Neural progenitor cell (in vitro differentiated cells): ENCODE measurements at regions not wholly inside any gene's neighbourhood (a gene's known extent, or its start where the extent isn't known, plus 50 kb on each side); places are given as distances from the start of the nearest gene placed in this dataset.

Experiments used
- DNase-seq: peaks from one replicate; pipeline ENCODE4 v3.0.0-alpha.2; 2016; ENCODE audit warnings: low spot score
- H2AFZ ChIP-seq: fragments of 200-600 bp; sonication (generic); replicated peaks from 2 replicates; pipeline ENCODE4 v1.6.1; 2016; ENCODE audit warnings: antibody characterized with exemption
- H3F3A ChIP-seq: fragments of 200-600 bp; sonication (generic); 2 replicates; pipeline ENCODE4 v1.6.1; 2016; ENCODE audit warnings: antibody characterized with exemption, low read depth
- H3K27ac ChIP-seq: fragments of 200-600 bp; sonication (generic); 2 replicates; pipeline ENCODE4 v1.5.1; 2016; ENCODE audit warnings: mild to moderate bottlenecking
- H3K27me3 ChIP-seq: fragments of 200-600 bp; sonication (generic); 2 replicates; pipeline ENCODE4 v1.6.1; 2016; ENCODE audit warnings: mild to moderate bottlenecking, moderate library complexity
- H3K36me3 ChIP-seq: fragments of 200-600 bp; sonication (generic); 2 replicates; pipeline ENCODE4 v1.5.1; 2016
- H3K4me1 ChIP-seq: fragments of 200-600 bp; sonication (generic); 2 replicates; pipeline ENCODE4 v1.6.1; 2016; ENCODE audit warnings: mixed run types
- H3K4me2 ChIP-seq: fragments of 200-600 bp; sonication (generic); 2 replicates; pipeline ENCODE4 v1.6.1; 2016
- H3K4me3 ChIP-seq: fragments of 200-600 bp; sonication (generic); 2 replicates; pipeline ENCODE4 v1.5.1; 2016
- H3K79me2 ChIP-seq: fragments of 200-600 bp; sonication (generic); 2 replicates; pipeline ENCODE4 v1.6.1; 2016; ENCODE audit warnings: low read depth
- H3K9ac ChIP-seq: fragments of 200-600 bp; sonication (generic); 2 replicates; pipeline ENCODE4 v1.6.1; 2016
- H3K9me3 ChIP-seq: fragments of 200-600 bp; sonication (generic); 2 replicates; pipeline ENCODE4 v1.5.1; 2016; ENCODE audit warnings: low read depth
- H4K20me1 ChIP-seq: fragments of 200-600 bp; sonication (generic); 2 replicates; pipeline ENCODE4 v1.6.1; 2016; ENCODE audit warnings: low read depth
- H3K27ac Mint-ChIP-seq: 3 replicates; pipeline ENCODE4 v1.8.0; 2021; ENCODE audit warnings: mixed read lengths
- H3K27me3 Mint-ChIP-seq: 2 replicates; pipeline ENCODE4 v1.8.0; 2022; ENCODE audit warnings: low read depth, mild to moderate bottlenecking, inconsistent platforms, moderate library complexity, mixed read lengths; ENCODE audit not compliant: insufficient read depth
- H3K36me3 Mint-ChIP-seq: 3 replicates; pipeline ENCODE4 v1.8.0; 2021; ENCODE audit warnings: mixed read lengths
- H3K4me1 Mint-ChIP-seq: 3 replicates; pipeline ENCODE4 v1.8.0; 2021; ENCODE audit warnings: mixed read lengths
- H3K4me3 Mint-ChIP-seq: 3 replicates; pipeline ENCODE4 v1.8.0; 2021; ENCODE audit warnings: mild to moderate bottlenecking, moderate library complexity, mixed read lengths
- H3K9me3 Mint-ChIP-seq: 3 replicates; pipeline ENCODE4 v1.8.0; 2020; ENCODE audit warnings: mixed read lengths
- EZH2 ChIP-seq: fragments of 200-600 bp; sonication (generic); IDR thresholded peaks from 2 replicates; pipeline ENCODE4 v1.6.1; 2017; ENCODE audit warnings: antibody characterized with exemption, mild to moderate bottlenecking, moderate library complexity
- EZH2phosphoT487 ChIP-seq: fragments of 200-600 bp; sonication (generic); IDR thresholded peaks from 2 replicates; pipeline ENCODE4 v1.6.1; 2017; ENCODE audit warnings: antibody characterized with exemption
- TF ChIP-seq, protein P1 (sequence below): fragments of 200-600 bp; sonication (generic); IDR thresholded peaks from 2 replicates; pipeline ENCODE4 v1.5.1; 2017; ENCODE audit warnings: antibody characterized with exemption, mild to moderate bottlenecking

DNA sequence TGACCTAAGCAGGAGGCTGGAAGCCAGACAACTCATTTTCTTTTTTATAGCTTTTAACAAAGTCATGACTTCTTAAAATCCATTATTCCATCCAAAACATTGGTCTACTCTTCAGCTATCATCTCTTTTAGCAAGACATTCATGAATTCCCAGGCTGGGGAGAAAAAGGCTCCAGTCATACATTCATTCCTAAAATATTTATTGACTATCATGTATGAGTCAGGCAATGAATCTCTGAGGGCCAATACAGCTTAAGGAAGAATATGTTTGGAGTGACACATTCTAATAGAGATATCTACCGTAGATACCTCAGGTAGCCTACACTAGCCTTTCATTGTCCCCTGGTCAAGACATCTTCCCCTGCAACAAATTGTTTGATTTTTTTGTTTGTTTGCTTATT is 196.4 kb upstream of the NANOGP8 start:
- H3K27ac Mint-ChIP-seq = no peak overlapping the region
- TF ChIP-seq, protein P1, sequence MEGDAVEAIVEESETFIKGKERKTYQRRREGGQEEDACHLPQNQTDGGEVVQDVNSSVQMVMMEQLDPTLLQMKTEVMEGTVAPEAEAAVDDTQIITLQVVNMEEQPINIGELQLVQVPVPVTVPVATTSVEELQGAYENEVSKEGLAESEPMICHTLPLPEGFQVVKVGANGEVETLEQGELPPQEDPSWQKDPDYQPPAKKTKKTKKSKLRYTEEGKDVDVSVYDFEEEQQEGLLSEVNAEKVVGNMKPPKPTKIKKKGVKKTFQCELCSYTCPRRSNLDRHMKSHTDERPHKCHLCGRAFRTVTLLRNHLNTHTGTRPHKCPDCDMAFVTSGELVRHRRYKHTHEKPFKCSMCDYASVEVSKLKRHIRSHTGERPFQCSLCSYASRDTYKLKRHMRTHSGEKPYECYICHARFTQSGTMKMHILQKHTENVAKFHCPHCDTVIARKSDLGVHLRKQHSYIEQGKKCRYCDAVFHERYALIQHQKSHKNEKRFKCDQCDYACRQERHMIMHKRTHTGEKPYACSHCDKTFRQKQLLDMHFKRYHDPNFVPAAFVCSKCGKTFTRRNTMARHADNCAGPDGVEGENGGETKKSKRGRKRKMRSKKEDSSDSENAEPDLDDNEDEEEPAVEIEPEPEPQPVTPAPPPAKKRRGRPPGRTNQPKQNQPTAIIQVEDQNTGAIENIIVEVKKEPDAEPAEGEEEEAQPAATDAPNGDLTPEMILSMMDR = no peak
- TF ChIP-seq EZH2 = no peak
- TF ChIP-seq EZH2phosphoT487 = no peak

DNA sequence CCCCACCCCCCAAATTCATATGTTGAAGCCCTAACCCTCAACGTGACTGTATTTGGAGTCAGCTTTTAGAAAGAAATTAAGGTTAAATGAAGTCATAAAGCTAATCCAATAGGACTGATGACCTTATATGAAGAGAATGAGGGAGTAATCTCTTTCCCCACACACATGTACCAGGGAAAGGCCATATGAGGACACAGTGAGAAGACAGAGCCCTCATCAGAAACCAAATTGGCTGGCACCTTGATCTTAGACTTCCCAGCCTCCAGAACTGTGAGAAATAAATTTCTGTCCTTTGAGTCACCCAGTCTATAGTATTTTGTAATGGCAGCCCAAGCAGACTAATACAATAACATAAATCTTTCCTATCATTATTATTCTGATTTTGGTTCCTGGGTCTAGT is 194.7 kb upstream of the NANOGP8 start:
- no peaks in the 10 kb centered on the region for H3K36me3 Mint-ChIP-seq

More for the DNA sequence above, 196.4 kb upstream of the NANOGP8 start:
- Mint-ChIP-seq H3K27me3 (no peaks in the 10 kb centered on the region), H3K4me3 (no peak overlapping the region), H3K36me3 (no peaks in the 10 kb centered on the region), H3K9me3 (peaks cover 24% of the 10 kb centered on the region), H3K4me1 (no peaks in the 10 kb centered on the region)
- Histone ChIP-seq H3F3A (no peaks in the 10 kb centered on the region), H3K27me3 (no peaks in the 10 kb centered on the region), H3K9me3 (no peaks in the 10 kb centered on the region), H3K4me1 (no peaks in the 10 kb centered on the region), H3K4me2 (no peak overlapping the region), H3K36me3 (no peaks in the 10 kb centered on the region), H3K4me3 (no peak overlapping the region), H2AFZ (no peak overlapping the region), H3K79me2 (no peaks in the 10 kb centered on the region), H3K9ac (no peak overlapping the region), H3K27ac (no peak overlapping the region), H4K20me1 (no peaks in the 10 kb centered on the region)
- DNase-seq = no peak

DNA sequence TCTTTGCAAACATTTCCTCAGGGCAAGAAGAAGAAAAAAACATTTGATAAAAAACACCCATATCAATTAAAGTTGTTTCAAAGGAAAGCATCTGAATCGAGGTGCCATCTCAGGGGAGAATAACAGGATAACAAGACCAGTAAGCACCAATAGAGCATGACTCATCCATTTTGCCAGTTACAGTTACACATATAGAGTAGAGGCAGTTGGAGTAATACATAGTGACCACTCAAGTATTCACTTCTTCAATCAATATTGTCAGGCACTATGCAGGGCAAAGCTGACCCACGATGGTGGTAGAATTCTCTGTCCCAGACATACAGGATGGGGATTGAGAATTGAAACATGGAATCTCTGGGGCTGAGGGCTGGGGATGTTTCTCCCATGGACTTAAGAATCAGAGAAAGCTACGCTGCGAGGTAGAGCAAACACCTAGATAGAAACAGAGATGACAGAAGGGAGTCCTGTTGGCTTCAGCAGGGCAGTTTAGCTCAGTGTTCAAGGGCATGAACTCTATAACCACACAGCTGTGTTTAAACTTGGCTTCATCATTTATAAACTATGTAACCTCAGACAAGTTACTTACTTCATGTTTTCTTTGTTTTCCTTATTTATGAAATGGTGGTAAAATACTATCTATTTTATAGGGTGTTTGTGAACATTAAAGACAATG is 186.4 kb upstream of the NANOGP8 start:
- Histone ChIP-seq H3K4me2 (no peak overlapping the region), H3K9me3 (no peaks in the 10 kb centered on the region), H3K27me3 (no peaks in the 10 kb centered on the region), H3K4me3 (no peak overlapping the region), H4K20me1 (no peaks in the 10 kb centered on the region), H3K9ac (no peak overlapping the region), H3F3A (no peaks in the 10 kb centered on the region), H3K4me1 (peaks cover 10% of the 10 kb centered on the region), H3K27ac (no peak overlapping the region), H3K79me2 (no peaks in the 10 kb centered on the region), H3K36me3 (no peaks in the 10 kb centered on the region), H2AFZ (no peak overlapping the region)
- no peak overlapping the region for H3K4me3 Mint-ChIP-seq
- H3K36me3 Mint-ChIP-seq = no peaks in the 10 kb centered on the region
- peaks cover 2% of the 10 kb centered on the region for H3K27me3 Mint-ChIP-seq
- H3K27ac Mint-ChIP-seq = no peak overlapping the region
- DNase-seq = no peak
- H3K4me1 Mint-ChIP-seq = no peaks in the 10 kb centered on the region
- H3K9me3 Mint-ChIP-seq = peaks cover 8% of the 10 kb centered on the region
- no peak for TF ChIP-seq EZH2phosphoT487
- TF ChIP-seq, protein P1 = no peak
- TF ChIP-seq EZH2 = no peak

More for the DNA sequence above, 194.7 kb upstream of the NANOGP8 start:
- Mint-ChIP-seq H3K27ac (no peak overlapping the region), H3K4me1 (no peaks in the 10 kb centered on the region), H3K9me3 (peaks cover 32% of the 10 kb centered on the region), H3K4me3 (no peak overlapping the region), H3K27me3 (no peaks in the 10 kb centered on the region)
- H3K9me3 ChIP-seq = no peaks in the 10 kb centered on the region
- no peaks in the 10 kb centered on the region for H3K27me3 ChIP-seq
- TF ChIP-seq EZH2 (no peak), EZH2phosphoT487 (no peak)
- TF ChIP-seq, protein P1 = no peak
- no peak overlapping the region for H3K4me2 ChIP-seq
- no peak overlapping the region for H3K9ac ChIP-seq
- H3F3A ChIP-seq = no peaks in the 10 kb centered on the region
- H4K20me1 ChIP-seq = no peaks in the 10 kb centered on the region
- H3K4me1 ChIP-seq = no peaks in the 10 kb centered on the region
- no peak for DNase-seq
- no peaks in the 10 kb centered on the region for H3K79me2 ChIP-seq
- no peaks in the 10 kb centered on the region for H3K36me3 ChIP-seq
- no peak overlapping the region for H3K4me3 ChIP-seq
- no peak overlapping the region for H2AFZ ChIP-seq
- H3K27ac ChIP-seq = no peak overlapping the region
